Transverse colon (tissue), 4 donors: ENCODE measurements at regions not wholly inside any gene's neighbourhood (a gene's known extent, or its start where the extent isn't known, plus 50 kb on each side); places are given as distances from the start of the nearest gene placed in this dataset.
"Not testable (repeated sequence)": the region's sequence is repeated elsewhere in the genome, so short reads cannot be mapped to it uniquely, and the experiment has no call there.

ENCODE experiments used
- POLR2A ChIP-seq: fragments of 450-650 bp; IDR thresholded peaks from one replicate; pipeline ENCODE4 v1.6.1; 2016; ENCODE audit warnings: antibody characterized with exemption, mild to moderate bottlenecking, moderate library complexity
- POLR2AphosphoS5 ChIP-seq, 3 donors: sonication (generic); formaldehyde crosslinking; IDR thresholded peaks; one replicate each; pipeline ENCODE4 v1.6.1; 2016; ENCODE audit warnings: antibody characterized with exemption in 3 of 3
- TF ChIP-seq, protein P1 (sequence below), 5 experiments: fragments of 200-600 bp in 3 of 5; fragments of 450-650 bp in 2 of 5; sonication (generic) in 3 of 5; IDR thresholded peaks; 1 replicate in 2 of 5; 2 replicates in 3 of 5; pipeline ENCODE4 v1.5.1; 2016 to 2017; ENCODE audit warnings: antibody characterized with exemption in 5 of 5, inconsistent platforms in 3 of 5, mild to moderate bottlenecking in 2 of 5, moderate library complexity in 1 of 5

DNA sequence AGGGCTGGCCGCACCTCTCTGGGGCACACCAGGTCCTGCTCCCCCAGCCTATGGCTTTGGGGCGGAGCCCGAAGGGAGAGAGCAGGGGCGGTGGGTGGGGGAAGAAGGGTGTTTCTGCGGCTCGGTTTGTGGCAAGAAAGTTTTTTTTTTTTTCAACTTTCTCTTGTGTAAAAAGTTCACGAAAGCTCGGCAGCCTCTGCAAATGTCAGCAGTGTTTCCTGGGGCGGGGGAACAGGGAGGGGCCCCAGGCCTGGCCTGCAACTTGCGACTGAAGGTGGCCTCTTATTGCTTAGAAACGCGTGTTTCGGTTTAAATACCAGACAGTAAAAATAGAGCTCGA, 137.4 kb upstream of the PTPN20 start:
- TF ChIP-seq, protein P1, sequence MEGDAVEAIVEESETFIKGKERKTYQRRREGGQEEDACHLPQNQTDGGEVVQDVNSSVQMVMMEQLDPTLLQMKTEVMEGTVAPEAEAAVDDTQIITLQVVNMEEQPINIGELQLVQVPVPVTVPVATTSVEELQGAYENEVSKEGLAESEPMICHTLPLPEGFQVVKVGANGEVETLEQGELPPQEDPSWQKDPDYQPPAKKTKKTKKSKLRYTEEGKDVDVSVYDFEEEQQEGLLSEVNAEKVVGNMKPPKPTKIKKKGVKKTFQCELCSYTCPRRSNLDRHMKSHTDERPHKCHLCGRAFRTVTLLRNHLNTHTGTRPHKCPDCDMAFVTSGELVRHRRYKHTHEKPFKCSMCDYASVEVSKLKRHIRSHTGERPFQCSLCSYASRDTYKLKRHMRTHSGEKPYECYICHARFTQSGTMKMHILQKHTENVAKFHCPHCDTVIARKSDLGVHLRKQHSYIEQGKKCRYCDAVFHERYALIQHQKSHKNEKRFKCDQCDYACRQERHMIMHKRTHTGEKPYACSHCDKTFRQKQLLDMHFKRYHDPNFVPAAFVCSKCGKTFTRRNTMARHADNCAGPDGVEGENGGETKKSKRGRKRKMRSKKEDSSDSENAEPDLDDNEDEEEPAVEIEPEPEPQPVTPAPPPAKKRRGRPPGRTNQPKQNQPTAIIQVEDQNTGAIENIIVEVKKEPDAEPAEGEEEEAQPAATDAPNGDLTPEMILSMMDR (IDR thresholded peaks at IDR 0.05), result not testable (repeated sequence)
- not testable (repeated sequence) for TF ChIP-seq POLR2A; POLR2AphosphoS5 (IDR thresholded peaks at IDR 0.05)
